ENCODE measurements at regions not wholly inside any gene's neighbourhood (a gene's known extent, or its start where the extent isn't known, plus 50 kb on each side); places are given as distances from the start of the nearest gene placed in this dataset.

- no peak for TF ChIP-seq ZNF407 (CRISPR knock-in tag; IDR thresholded peaks at IDR 0.05; ENCODE audit: not compliant biosample characterization)
- TF ChIP-seq ZBTB26 (CRISPR knock-in tag; IDR thresholded peaks at IDR 0.05; ENCODE audit: borderline replicate concordance) = peak; percentile 90; the same call in 1 of the 2 replicates
- TF ChIP-seq ZBTB7A (CRISPR knock-in tag; IDR thresholded peaks at IDR 0.05) = no peak
- no peak for TF ChIP-seq SNAPC4 (CRISPR knock-in tag; IDR thresholded peaks at IDR 0.05)
- TF ChIP-seq RBM22 (optimal IDR thresholded peaks at IDR 0.05; ENCODE audit: low read length) = no peak
- 0 out of 2 replicates have a peak, but pooled peaks have one; percentile 42 for TF ChIP-seq ZNF441 (CRISPR knock-in tag; IDR thresholded peaks at IDR 0.05; ENCODE audit: borderline replicate concordance)
- TF ChIP-seq HBP1 (CRISPR knock-in tag; IDR thresholded peaks at IDR 0.05; ENCODE audit: low read depth) = 0 out of 2 replicates have a peak, but pooled peaks have one; percentile 42
- TF ChIP-seq ATRX (CRISPR knock-in tag; IDR thresholded peaks at IDR 0.05; ENCODE audit: borderline replicate concordance) = no peak
- no peak for TF ChIP-seq ZNF530 (CRISPR knock-in tag; IDR thresholded peaks at IDR 0.05; ENCODE audit: low read depth)
- TF ChIP-seq, protein P1, sequence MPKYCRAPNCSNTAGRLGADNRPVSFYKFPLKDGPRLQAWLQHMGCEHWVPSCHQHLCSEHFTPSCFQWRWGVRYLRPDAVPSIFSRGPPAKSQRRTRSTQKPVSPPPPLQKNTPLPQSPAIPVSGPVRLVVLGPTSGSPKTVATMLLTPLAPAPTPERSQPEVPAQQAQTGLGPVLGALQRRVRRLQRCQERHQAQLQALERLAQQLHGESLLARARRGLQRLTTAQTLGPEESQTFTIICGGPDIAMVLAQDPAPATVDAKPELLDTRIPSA (CRISPR knock-in tag; IDR thresholded peaks at IDR 0.05; ENCODE audit: borderline replicate concordance) = no peak
- TF ChIP-seq EZH2 (conservative IDR thresholded peaks at IDR 0.05; ENCODE audit: low read depth, low read length) = no peak
Measured at GRCh38 chr3:177499779-177500423, 302.6 kb upstream of the TBL1XR1 start (continued).
